HCT116 (cell line): ENCODE measurements at regions not wholly inside any gene's neighbourhood (a gene's known extent, or its start where the extent isn't known, plus 50 kb on each side); places are given as distances from the start of the nearest gene placed in this dataset.

Experiments
- ATF3 ChIP-seq: IDR thresholded peaks from 2 replicates; pipeline ENCODE4 v1.6.1; 2012
- CEBPB ChIP-seq: IDR thresholded peaks from 2 replicates; pipeline ENCODE4 v1.6.1; 2012; ENCODE audit warnings: low read depth
- CTCF ChIP-seq, 3 experiments: fragments of 200-600 bp in 1 of 3; sonication (generic) in 1 of 3; IDR thresholded peaks in 2 of 3; conservative IDR thresholded peaks in 1 of 3; 2 replicates each; pipeline ENCODE4 v1.5.1; 2012 to 2017; ENCODE audit warnings: low read depth in 2 of 3, low read length in 2 of 3, antibody characterized with exemption in 1 of 3, borderline replicate concordance in 1 of 3, control low read depth in 1 of 3, mild to moderate bottlenecking in 1 of 3, mixed read lengths in 1 of 3, mixed run types in 1 of 3, moderate library complexity in 1 of 3; ENCODE audit not compliant: insufficient read depth in 1 of 3
- EGR1 ChIP-seq: IDR thresholded peaks from 2 replicates; pipeline ENCODE4 v1.6.1; 2012; ENCODE audit warnings: low read depth
- EZH2 ChIP-seq: fragments of 200-600 bp; sonication (generic); IDR thresholded peaks from 2 replicates; pipeline ENCODE4 v1.6.1; 2017; ENCODE audit warnings: antibody characterized with exemption, mixed run types
- JUND ChIP-seq: IDR thresholded peaks from 2 replicates; pipeline ENCODE4 v1.6.1; 2012
- POLR2A ChIP-seq: IDR thresholded peaks from 2 replicates; pipeline ENCODE4 v1.7.0; 2011; ENCODE audit warnings: borderline replicate concordance; ENCODE audit not compliant: insufficient read depth, insufficient read length; ENCODE audit errors: extremely low read depth
- POLR2AphosphoS5 ChIP-seq: IDR thresholded peaks from 2 replicates; pipeline ENCODE4 v1.6.1; 2011; ENCODE audit warnings: mild to moderate bottlenecking, low read depth, low read length, moderate library complexity
- REST ChIP-seq: IDR thresholded peaks from 2 replicates; pipeline ENCODE4 v1.6.1; 2012; ENCODE audit warnings: low read depth
- SIN3A ChIP-seq: IDR thresholded peaks from 2 replicates; pipeline ENCODE4 v1.6.1; 2012; ENCODE audit warnings: low read depth
- SP1 ChIP-seq: IDR thresholded peaks from 2 replicates; pipeline ENCODE4 v1.6.1; 2012; ENCODE audit warnings: low read depth
- ZNF274 ChIP-seq: fragments of 200-500 bp; sonication (Bioruptor generic); IDR thresholded peaks from 2 replicates; pipeline ENCODE4 v1.6.1; 2014; ENCODE audit warnings: mild to moderate bottlenecking, low read depth, low read length, inconsistent platforms

DNA sequence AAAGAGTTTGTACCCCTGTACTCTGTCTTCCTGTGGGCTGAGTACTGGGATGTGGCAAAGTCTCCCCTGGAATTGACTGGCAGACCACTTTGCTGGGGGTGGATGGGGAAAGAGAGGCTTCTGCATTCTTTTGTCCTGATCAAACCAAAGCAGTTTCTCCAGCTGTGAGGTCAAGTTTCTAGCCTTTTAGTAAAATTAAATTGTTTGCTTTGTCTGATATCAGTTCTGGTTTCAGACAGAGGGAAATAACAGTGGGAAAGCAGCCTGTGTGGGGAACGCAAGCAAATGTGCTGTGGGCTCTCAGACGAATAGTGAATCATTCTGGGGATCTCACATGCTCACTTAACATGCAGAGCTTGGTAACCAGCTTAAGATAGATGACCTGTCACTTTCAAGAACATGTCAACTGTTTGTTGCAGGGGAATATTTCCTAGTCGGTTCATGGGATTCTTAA, 151.6 kb downstream of the FAT3 start:
- TF ChIP-seq CTCF (IDR thresholded peaks at IDR 0.05 in 2 of 3, conservative IDR thresholded peaks at IDR 0.05 in 1 of 3; ENCODE audit: borderline replicate concordance in 1 of 3, insufficient read depth in 1 of 3, low read depth in 2 of 3, low read length in 2 of 3) = no peak
- no peak for TF ChIP-seq EZH2
- TF ChIP-seq SIN3A = no peak
- TF ChIP-seq CEBPB = no peak
- TF ChIP-seq POLR2A = no peak
- no peak for TF ChIP-seq SP1
- no peak for TF ChIP-seq POLR2AphosphoS5
- TF ChIP-seq REST = no peak
- no peak for TF ChIP-seq ZNF274
- TF ChIP-seq EGR1 = no peak
- no peak for TF ChIP-seq JUND
- TF ChIP-seq ATF3 = no peak
